H54 (cell line): ENCODE measurements at regions not wholly inside any gene's neighbourhood (a gene's known extent, or its start where the extent isn't known, plus 50 kb on each side); places are given as distances from the start of the nearest gene placed in this dataset.

Experiments used
- DNase-seq: peaks from one replicate; pipeline ENCODE4 v3.0.0; 2011; ENCODE audit warnings: low spot score, mixed read lengths; ENCODE audit not compliant: insufficient read length
- FAIRE-seq: peaks from 3 replicates; lab custom pipeline; 2011; peaks lifted over from hg19 to GRCh38; lab: Jason Lieb, UNC
- POLR2A ChIP-seq: IDR thresholded peaks from 2 replicates; pipeline ENCODE4 v1.6.1; 2011; ENCODE audit warnings: low read depth, mild to moderate bottlenecking, low read length

DNA sequence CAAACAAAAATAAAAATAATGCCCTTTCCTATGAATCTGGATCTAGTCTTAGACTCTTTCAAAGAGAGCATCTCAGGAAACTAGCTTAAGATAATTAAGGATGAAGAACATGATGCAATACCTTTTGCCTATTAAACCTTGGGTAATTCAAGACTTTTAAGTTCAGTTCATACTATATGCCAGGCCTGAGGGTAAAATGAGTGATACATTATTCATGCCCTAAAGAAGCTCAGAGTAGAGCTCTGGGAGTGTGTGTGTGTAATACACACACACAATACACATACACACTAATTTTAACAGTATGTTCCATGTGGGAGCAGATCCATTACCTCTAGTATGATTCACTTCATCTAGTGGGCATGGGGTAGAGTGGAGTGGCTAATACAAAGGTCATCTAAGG, 651.4 kb upstream of the CHORDC1 start:
- no peak for FAIRE-seq
- DNase-seq: no peak
- no peak for TF ChIP-seq POLR2A

DNA sequence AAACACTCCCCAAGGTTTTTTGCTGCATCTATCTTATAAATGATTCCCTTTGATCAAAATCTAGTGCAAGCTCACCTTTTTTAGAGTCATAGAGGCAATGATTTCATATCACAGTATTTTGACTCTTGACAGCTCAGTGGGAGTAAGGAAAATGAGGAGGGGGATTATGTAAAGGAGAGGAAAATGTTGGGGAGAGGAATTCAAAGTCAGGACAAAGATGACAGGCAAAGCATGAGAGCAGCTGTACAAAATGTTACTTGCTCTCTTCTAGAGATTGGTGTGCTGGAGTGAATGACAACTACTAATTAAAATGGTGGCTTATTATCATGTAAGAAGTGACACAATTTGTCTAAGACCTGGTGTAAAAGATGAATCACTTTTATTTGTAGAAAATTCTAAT, 644.6 kb upstream of the CHORDC1 start:
- TF ChIP-seq POLR2A: no peak
- no peak for DNase-seq
- FAIRE-seq: no peak

DNA sequence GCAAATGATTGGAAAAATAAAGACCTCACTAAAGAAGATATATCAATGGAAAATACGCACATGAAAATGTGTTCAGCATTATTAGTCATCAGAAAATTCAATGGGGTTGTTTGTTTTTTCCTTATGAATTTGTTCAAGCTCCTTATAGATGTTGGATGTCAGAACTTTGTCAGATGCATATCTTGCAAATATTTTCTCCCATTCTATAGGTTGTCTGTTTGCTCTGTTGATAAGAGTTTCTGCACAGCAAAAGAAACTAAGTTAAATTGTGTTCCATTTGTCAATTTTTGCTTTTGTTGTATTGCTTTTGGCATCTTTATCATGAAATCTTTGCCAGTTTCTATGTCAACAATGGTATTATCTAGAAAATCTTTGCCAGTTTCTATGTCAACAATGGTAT, 633.9 kb upstream of the CHORDC1 start:
- no peak for FAIRE-seq
- no peak for DNase-seq
- TF ChIP-seq POLR2A: no peak

DNA sequence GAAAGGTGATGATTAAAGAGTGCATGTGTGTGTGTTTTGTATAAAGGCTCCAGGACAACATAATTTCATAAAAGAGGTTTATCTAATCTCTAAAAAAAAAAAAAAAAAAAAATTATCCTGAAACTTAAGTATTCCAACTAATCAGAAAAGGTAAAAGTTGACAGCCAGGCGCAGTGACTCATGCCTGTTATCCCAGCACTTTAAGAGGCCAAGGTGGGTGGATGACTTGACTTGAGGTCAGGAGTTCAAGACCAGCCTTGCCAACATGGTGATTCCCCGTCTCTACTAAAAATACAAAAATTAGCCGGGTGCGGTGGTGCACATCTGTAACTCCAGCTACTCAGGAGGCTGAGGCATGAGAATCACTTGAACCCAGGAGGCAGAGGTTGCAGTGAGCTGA, 632.7 kb upstream of the CHORDC1 start:
- no peak for FAIRE-seq
- no peak for DNase-seq
- no peak for TF ChIP-seq POLR2A

DNA sequence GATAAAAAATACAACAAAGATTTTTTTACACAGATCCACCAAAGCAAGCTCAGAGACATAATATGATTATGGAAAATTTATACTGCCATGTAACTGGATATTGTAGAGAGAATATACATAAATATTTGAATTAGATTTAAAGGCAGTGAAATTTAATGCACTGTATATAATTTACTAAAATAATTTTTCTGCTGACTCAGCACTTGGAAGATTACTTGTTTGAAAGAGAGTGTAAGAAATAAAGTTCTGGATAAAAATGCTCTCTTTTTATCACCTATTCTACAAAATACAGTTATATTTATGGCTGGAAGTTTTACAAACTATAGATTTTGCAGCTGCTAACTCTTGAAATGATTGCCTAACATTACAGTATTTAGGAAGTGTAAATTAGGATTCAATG, 628.3 kb upstream of the CHORDC1 start:
- FAIRE-seq: no peak
- DNase-seq: no peak
- no peak for TF ChIP-seq POLR2A

DNA sequence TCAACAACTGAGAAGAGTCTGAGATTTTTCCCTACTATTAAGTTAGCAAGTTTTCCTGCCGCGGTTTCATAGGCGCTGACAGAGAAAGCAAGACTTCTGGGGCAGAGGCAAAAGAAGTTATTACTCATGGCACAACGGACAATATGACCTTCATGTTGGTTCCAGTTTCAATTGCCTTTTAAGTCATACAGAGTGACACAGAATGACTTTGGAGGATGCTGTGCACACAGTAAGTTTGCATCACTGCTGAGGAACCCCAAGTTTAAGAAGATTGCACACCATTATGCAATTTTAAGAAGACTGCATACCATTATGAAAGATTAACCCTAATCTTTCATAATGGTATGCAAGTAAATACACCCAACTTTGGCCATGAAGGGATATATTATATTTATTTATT, 626.5 kb upstream of the CHORDC1 start:
- DNase-seq: no peak
- no peak for FAIRE-seq
- TF ChIP-seq POLR2A: no peak

DNA sequence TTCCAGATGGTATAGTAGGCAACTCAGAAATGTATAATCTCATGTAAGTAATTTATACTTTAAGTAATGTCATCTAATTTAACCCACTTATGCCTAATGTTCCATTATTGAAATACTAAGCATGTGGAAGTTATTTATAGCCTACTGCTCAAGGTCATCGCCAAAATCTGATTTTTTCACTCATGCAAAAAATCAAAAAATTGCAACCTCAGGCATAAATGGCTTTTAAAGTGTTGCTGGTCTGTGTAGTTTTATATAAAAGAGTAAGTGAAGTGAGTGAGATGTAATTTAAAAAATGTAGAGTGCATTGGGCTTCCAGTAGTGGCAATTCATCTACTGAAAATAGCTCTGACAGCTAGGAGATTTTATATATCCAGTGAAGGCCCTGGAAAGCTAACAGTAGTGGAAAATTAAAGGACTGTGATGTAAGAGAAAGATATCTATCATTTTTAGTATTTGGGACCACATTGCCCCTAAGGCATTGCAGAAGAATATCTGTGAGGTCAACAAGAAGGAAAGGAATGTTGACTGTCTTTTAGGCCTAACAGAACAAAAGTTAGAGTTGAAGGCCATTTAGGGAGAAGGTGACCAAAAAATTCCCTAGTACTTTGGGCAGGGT, 624.5 kb upstream of the CHORDC1 start:
- no peak for FAIRE-seq
- TF ChIP-seq POLR2A: no peak
- no peak for DNase-seq

DNA sequence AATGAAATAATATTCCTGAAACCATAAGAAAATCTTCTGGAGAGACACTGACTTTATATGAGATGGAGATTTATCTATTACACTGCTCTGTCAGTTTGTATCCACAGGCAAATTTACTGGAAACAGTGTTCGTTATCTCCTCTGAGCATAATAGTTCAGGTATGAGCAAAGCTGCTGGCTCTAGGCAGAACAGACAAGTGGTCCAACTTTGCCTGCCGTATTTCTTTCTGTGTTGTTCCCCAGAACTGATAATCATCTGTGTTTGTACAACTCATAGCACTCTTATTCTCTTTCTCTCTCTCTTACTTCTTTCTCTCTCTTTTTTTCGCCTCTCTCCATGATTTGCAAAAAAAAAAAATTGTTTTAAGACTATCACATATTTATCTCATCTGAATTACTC, 623.8 kb upstream of the CHORDC1 start:
- FAIRE-seq (no peak), DNase-seq (no peak)
- TF ChIP-seq POLR2A: no peak

DNA sequence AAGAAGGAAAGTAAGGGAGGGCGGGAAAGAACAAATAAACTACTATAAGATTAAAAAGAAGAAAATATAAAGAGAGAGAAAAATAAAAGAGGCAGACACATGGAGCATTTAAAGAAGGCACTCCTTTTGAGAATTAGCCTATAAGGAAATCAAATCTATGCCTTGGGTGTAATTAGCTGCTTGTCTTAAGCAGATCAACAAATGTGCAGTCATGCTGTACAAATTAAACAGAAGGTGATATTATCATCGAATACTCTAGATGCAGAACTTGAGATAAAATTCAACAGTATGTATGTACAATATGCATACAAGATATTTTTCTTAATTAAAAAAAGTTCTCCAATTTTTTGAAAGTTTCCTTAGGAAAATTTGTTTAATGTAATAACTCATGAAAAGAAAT, 623.0 kb upstream of the CHORDC1 start:
- DNase-seq: no peak
- TF ChIP-seq POLR2A: no peak
- FAIRE-seq: no peak

DNA sequence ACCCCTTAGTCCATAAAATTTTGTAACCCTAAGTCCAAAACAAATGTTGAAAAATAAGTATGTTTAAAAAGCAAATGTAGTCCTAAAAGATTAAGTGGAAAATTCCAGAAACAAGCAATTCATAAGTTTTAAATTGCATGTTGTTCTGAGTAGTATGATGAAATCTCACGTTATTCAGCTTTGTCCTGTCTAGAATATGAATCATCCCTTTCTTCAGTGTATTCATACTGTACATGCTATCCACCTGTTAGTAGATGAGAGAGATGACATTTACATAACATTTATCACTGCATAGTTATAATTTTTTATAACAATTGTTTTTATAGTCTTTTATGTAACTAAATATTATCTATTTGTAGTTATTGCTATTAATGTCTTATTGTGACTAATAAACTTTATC, 622.3 kb upstream of the CHORDC1 start:
- DNase-seq (no peak), FAIRE-seq (no peak)
- TF ChIP-seq POLR2A: no peak

DNA sequence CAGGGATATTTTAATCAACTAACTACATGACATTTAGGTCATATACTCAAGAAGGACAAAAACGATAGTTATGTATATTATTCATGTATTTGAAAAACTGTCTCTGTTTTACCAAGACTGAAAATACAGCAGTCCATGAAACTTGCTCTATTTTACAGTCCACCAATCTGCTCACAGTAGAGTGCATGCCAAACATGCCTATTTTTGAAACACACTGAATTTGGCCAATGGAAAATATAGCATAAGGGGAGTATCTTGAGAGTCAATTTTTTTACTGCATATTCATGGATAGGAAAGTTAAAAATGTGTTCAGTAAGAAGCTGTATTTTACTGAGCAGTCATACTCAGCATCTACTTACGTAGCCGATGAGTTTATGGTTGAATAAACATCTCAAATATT, 621.2 kb upstream of the CHORDC1 start:
- DNase-seq: no peak
- no peak for FAIRE-seq
- TF ChIP-seq POLR2A: no peak

DNA sequence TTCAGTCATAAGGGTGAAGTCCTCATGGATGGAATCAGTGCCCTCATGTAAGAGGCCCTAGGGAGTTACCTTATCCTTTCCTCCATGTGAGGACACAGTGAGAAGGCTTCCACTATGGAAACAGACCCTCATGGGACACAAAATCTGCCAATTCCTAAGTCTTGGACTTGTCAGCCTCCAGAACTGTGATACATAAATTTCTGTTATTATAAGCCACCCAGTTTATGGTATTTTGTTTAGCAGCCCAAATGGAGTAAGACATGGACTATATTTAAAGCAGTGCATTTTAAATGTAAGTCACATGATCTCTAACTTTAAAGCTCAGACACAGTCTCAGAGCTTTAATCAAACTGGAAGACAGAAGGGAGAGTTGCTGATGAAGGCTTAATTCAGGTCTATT, 619.8 kb upstream of the CHORDC1 start:
- no peak for DNase-seq
- no peak for TF ChIP-seq POLR2A
- FAIRE-seq: no peak

DNA sequence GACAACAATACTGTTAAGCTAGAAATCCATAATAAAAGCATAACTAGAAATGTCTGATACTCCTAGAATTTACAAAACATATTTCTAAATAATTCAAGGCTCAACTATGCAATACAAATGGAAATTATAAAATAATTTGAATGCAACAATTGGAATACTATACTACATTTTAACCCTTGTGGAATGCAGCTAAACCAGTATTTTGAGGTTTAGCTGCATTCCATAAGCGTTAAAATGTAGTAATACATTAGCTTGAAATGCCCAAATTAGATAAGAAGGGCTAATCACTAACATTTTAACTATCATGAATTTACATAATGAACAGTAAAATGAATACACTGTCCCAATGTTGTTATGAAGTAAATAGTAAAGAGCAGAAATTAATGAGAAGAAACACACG, 617.2 kb upstream of the CHORDC1 start:
- no peak for DNase-seq
- no peak for FAIRE-seq
- TF ChIP-seq POLR2A: no peak

DNA sequence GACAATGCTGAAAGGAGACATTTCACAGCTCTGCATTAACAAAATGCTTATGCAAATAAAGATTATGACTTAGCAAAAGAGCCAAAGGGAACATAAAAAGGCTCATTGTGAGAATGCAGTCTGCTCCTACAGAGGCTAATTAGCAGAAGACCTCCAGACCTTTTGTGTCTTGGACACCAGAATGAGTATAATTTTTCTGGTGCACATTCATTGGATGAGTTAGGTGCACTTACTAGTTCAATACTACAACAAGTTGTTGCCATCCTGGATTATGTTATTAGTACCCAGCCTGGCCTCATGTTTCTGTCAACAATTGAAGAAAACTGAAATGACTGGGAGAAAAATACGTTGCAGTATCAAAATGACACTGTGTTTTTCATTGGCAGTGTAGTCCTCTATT, 613.2 kb upstream of the CHORDC1 start:
- TF ChIP-seq POLR2A: no peak
- DNase-seq (no peak), FAIRE-seq (no peak)

DNA sequence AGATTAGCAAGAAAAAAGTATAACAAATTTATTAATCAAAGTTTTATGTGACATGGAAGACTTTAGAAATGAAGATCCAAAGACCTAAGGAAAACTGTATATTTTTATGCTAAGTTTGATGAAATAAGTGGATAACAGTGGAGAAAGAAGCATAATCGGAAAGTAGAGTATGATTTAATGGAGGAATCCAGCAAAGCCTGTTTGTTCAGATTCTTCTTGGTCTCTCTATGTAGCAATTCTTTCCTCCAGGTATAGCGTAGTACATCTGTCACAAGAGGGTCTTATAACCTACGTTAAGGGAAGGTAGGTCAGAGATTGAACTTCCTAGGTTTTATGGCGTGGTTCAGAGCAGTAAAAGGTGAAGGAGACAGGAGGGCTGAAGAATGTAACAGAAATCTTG, 600.6 kb upstream of the CHORDC1 start:
- FAIRE-seq (no peak), DNase-seq (no peak)
- TF ChIP-seq POLR2A: no peak

DNA sequence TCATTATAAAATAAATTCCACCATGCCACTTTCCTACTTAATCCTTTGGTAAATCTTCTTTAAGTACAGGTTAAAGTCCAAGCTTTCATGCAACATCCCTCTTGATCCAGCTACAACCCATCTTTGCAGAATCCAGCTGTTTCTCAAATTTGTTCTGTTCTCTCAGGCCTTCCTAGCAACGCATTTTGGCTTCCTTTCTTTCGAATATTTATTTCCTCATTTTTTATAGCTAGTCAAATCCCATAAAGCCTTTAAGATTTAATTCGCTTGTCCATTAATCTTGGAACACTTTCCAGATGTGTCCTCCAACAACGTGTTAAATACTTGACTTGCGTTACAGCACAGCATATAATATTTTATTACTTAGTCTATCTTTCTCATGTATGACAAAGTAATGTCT, 600.1 kb upstream of the CHORDC1 start:
- DNase-seq (no peak), FAIRE-seq (no peak)
- TF ChIP-seq POLR2A: no peak
